A172 (cell line): ENCODE measurements at regions not wholly inside any gene's neighbourhood (a gene's known extent, or its start where the extent isn't known, plus 50 kb on each side); places are given as distances from the start of the nearest gene placed in this dataset.
"Not testable (repeated sequence)": the region's sequence is repeated elsewhere in the genome, so short reads cannot be mapped to it uniquely, and the experiment has no call there.

Experiments used
- DNase-seq: peaks from one replicate; pipeline ENCODE4 v3.0.0-alpha.2; 2015; ENCODE audit warnings: low spot score

- no peak for DNase-seq
These were observed 467.6 kb upstream of the HS3ST5 start for GRCh38 chr6:114810468-114810867.

GRCh38 chr6:114805426-114805825 lies 462.6 kb upstream of the HS3ST5 start:
- not testable (repeated sequence) for DNase-seq

- DNase-seq = no peak
These were observed 453.8 kb upstream of the HS3ST5 start for GRCh38 chr6:114796576-114796975.

GRCh38 chr6:114793428-114793827 lies 450.6 kb upstream of the HS3ST5 start:
- DNase-seq = no peak

GRCh38 chr6:114785235-114786127 lies 442.7 kb upstream of the HS3ST5 start:
- DNase-seq = peak; percentile 25

- DNase-seq = no peak
These were observed 441.0 kb upstream of the HS3ST5 start for GRCh38 chr6:114783783-114784182.

- DNase-seq = peak; percentile 29
These were observed 440.3 kb upstream of the HS3ST5 start for GRCh38 chr6:114783083-114783482.

GRCh38 chr6:114764866-114765265 lies 422.0 kb upstream of the HS3ST5 start:
- DNase-seq = no peak

- DNase-seq = no peak
These were observed 419.3 kb upstream of the HS3ST5 start for GRCh38 chr6:114762145-114762544.

GRCh38 chr6:114747995-114748625 lies 405.3 kb upstream of the HS3ST5 start:
- DNase-seq = peak; percentile 46

GRCh38 chr6:114740547-114740946 lies 397.7 kb upstream of the HS3ST5 start:
- DNase-seq = peak; percentile 2

- DNase-seq = no peak
These were observed 396.8 kb upstream of the HS3ST5 start for GRCh38 chr6:114739656-114740055.

GRCh38 chr6:114735025-114735735 lies 392.4 kb upstream of the HS3ST5 start:
- peak; percentile 23 for DNase-seq

- no peak for DNase-seq
These were observed 390.8 kb upstream of the HS3ST5 start for GRCh38 chr6:114733596-114733995.

- no peak for DNase-seq
These were observed 376.0 kb upstream of the HS3ST5 start for GRCh38 chr6:114718716-114719270.

GRCh38 chr6:114718186-114718585 lies 375.4 kb upstream of the HS3ST5 start:
- no peak for DNase-seq

GRCh38 chr6:114714836-114715507 lies 372.1 kb upstream of the HS3ST5 start:
- no peak for DNase-seq

GRCh38 chr6:114713690-114714089 lies 370.9 kb upstream of the HS3ST5 start:
- no peak for DNase-seq

- DNase-seq = no peak
These were observed 369.4 kb upstream of the HS3ST5 start for GRCh38 chr6:114712129-114712662.

GRCh38 chr6:114707081-114707620 lies 364.3 kb upstream of the HS3ST5 start:
- DNase-seq = no peak

GRCh38 chr6:114690625-114691024 lies 347.8 kb upstream of the HS3ST5 start:
- no peak for DNase-seq
